HEK293 (cell line): ENCODE measurements at regions not wholly inside any gene's neighbourhood (a gene's known extent, or its start where the extent isn't known, plus 50 kb on each side); places are given as distances from the start of the nearest gene placed in this dataset.

Experiments used
- CTCF ChIA-PET: fragments of 350-600 bp; formaldehyde crosslinking; extraction: SDS; loops from one replicate; lab custom pipeline; 2021; ENCODE audit warnings: antibody characterized with exemption; lab: Yijun Ruan, JAX
- POLR2A ChIA-PET: fragments of 300-600 bp; formaldehyde crosslinking; extraction: SDS; loops from one replicate; lab custom pipeline; 2020; ENCODE audit warnings: antibody characterized with exemption, inconsistent platforms; lab: Yijun Ruan, JAX
- H3K27ac ChIP-seq: fragments of 200-500 bp; sonication (Bioruptor generic); 2 replicates; pipeline ENCODE4 v1.5.1; 2014; ENCODE audit warnings: low read depth, low read length, control low read depth, inconsistent platforms; ENCODE audit errors: extremely low read depth
- H3K36me3 ChIP-seq, 2 experiments: fragments of 200-500 bp in 1 of 2; sonication (Bioruptor generic) in 1 of 2; 1 replicate in 1 of 2; 2 replicates in 1 of 2; pipeline ENCODE4 v1.5.1; 2014 to 2017; ENCODE audit warnings: inconsistent platforms in 2 of 2, low read length in 2 of 2; ENCODE audit not compliant: control insufficient read depth in 2 of 2, insufficient read depth in 1 of 2
- H3K4me1 ChIP-seq: fragments of 200-500 bp; sonication (Bioruptor generic); 2 replicates; pipeline ENCODE4 v1.5.1; 2014; ENCODE audit warnings: mild to moderate bottlenecking, low read length, inconsistent platforms; ENCODE audit not compliant: control insufficient read depth, insufficient read depth
- H3K4me3 ChIP-seq: 2 replicates; pipeline ENCODE4 v1.5.1; 2011; ENCODE audit warnings: low read depth, mild to moderate bottlenecking, control low read depth, low read length, moderate library complexity
- H3K9me3 ChIP-seq: fragments of 200-500 bp; sonication (Bioruptor generic); 2 replicates; pipeline ENCODE4 v1.5.1; 2014; ENCODE audit warnings: low read depth, low read length, inconsistent platforms; ENCODE audit not compliant: control insufficient read depth, insufficient read depth
- EGR2 ChIP-seq: fragments of 450-650 bp; formaldehyde crosslinking; IDR thresholded peaks from 2 replicates; pipeline ENCODE4 v1.5.1; 2016; ENCODE audit warnings: low read depth, missing biosample characterization, missing genetic modification characterization
- KLF16 ChIP-seq: fragments of 450-650 bp; formaldehyde crosslinking; IDR thresholded peaks from 2 replicates; pipeline ENCODE4 v1.5.1; 2017; ENCODE audit warnings: missing biosample characterization, missing genetic modification characterization
- RBAK ChIP-seq: fragments of 450-650 bp; formaldehyde crosslinking; IDR thresholded peaks from 2 replicates; pipeline ENCODE4 v1.5.1; 2016; ENCODE audit warnings: missing biosample characterization, missing genetic modification characterization
- TSHZ1 ChIP-seq: fragments of 450-650 bp; formaldehyde crosslinking; IDR thresholded peaks from 2 replicates; pipeline ENCODE4 v1.5.1; 2016; ENCODE audit warnings: missing biosample characterization, missing genetic modification characterization, borderline replicate concordance
- WT1 ChIP-seq: fragments of 450-650 bp; formaldehyde crosslinking; IDR thresholded peaks from 2 replicates; pipeline ENCODE4 v1.5.1; 2016; ENCODE audit warnings: missing biosample characterization, missing genetic modification characterization
- ZBTB48 ChIP-seq: fragments of 450-650 bp; formaldehyde crosslinking; IDR thresholded peaks from 2 replicates; pipeline ENCODE4 v1.5.1; 2016; ENCODE audit warnings: missing biosample characterization, missing genetic modification characterization
- ZNF140 ChIP-seq: fragments of 450-650 bp; formaldehyde crosslinking; IDR thresholded peaks from 2 replicates; pipeline ENCODE4 v1.5.1; 2016; ENCODE audit warnings: missing biosample characterization, missing genetic modification characterization
- ZNF146 ChIP-seq: fragments of 450-650 bp; formaldehyde crosslinking; IDR thresholded peaks from 2 replicates; pipeline ENCODE4 v1.5.1; 2016; ENCODE audit warnings: missing biosample characterization, missing genetic modification characterization
- ZNF223 ChIP-seq: fragments of 450-650 bp; formaldehyde crosslinking; IDR thresholded peaks from 2 replicates; pipeline ENCODE4 v1.5.1; 2016; ENCODE audit warnings: missing biosample characterization, missing genetic modification characterization
- ZNF341 ChIP-seq: fragments of 450-650 bp; formaldehyde crosslinking; IDR thresholded peaks from 2 replicates; pipeline ENCODE4; 2016; ENCODE audit warnings: low read depth, missing biosample characterization, missing genetic modification characterization
- ZNF366 ChIP-seq: fragments of 450-650 bp; formaldehyde crosslinking; conservative IDR thresholded peaks from 2 replicates; pipeline ENCODE4 v1.5.1; 2016; ENCODE audit warnings: missing biosample characterization, missing genetic modification characterization
- ZNF416 ChIP-seq: fragments of 450-650 bp; formaldehyde crosslinking; IDR thresholded peaks from 2 replicates; pipeline ENCODE4 v1.5.1; 2016; ENCODE audit warnings: missing biosample characterization, missing genetic modification characterization
- ZNF501 ChIP-seq: fragments of 450-650 bp; formaldehyde crosslinking; IDR thresholded peaks from 2 replicates; pipeline ENCODE4 v1.5.1; 2016; ENCODE audit warnings: missing biosample characterization, missing genetic modification characterization
- ZNF513 ChIP-seq: fragments of 450-650 bp; IDR thresholded peaks from 2 replicates; pipeline ENCODE4 v1.5.1; 2018; ENCODE audit warnings: missing biosample characterization, missing genetic modification characterization
- ZNF837 ChIP-seq: fragments of 450-650 bp; formaldehyde crosslinking; IDR thresholded peaks from 2 replicates; pipeline ENCODE4 v1.5.1; 2016; ENCODE audit warnings: missing biosample characterization, missing genetic modification characterization
- TF ChIP-seq, protein P1 (sequence below): fragments of 450-650 bp; formaldehyde crosslinking; IDR thresholded peaks from 2 replicates; pipeline ENCODE4 v1.5.0; 2017; ENCODE audit warnings: missing biosample characterization, missing genetic modification characterization, borderline replicate concordance
- TF ChIP-seq, protein P2 (sequence below): fragments of 450-650 bp; formaldehyde crosslinking; IDR thresholded peaks from 2 replicates; pipeline ENCODE4 v1.5.1; 2017; ENCODE audit warnings: missing biosample characterization, missing genetic modification characterization
- TF ChIP-seq, protein P3 (sequence below): fragments of 450-650 bp; formaldehyde crosslinking; conservative IDR thresholded peaks from 2 replicates; pipeline ENCODE4 v1.5.1; 2016; ENCODE audit warnings: low read depth, missing biosample characterization, missing genetic modification characterization

DNA sequence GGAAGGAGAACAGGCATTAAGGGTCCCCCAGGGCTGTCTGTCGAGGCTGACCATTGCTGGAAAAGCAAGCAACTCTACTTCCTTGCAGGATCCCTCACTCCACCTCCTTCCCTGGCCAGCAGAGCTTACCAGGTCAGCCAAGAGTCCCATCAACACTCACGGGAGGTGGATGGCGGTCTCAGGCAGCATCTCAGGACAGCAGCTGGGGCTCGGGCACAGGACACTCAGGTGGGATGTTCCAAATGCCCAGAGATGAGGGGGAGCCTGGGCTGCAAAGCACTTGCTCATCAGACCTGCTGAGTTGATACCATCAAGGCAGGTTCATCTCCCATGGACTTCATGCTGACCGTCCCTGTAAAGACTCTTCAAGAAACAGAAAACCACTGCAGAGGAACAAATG, 559.8 kb downstream of the NPHP4 start:
- H3K27ac ChIP-seq: no peak overlapping the region
- no peak overlapping the region for H3K4me3 ChIP-seq
- no peak for TF ChIP-seq ZNF416 (tag by site-specific recombination)
- POLR2A ChIA-PET: no interaction called here
- no peaks in the 10 kb centered on the region for H3K9me3 ChIP-seq
- CTCF ChIA-PET: no interaction called here
- H3K36me3 ChIP-seq: no peaks in the 10 kb centered on the region
- no peaks in the 10 kb centered on the region for H3K4me1 ChIP-seq

- Histone ChIP-seq H3K36me3 (no peaks in the 10 kb centered on the region), H3K4me3 (no peak overlapping the region), H3K4me1 (no peaks in the 10 kb centered on the region), H3K27ac (no peak overlapping the region), H3K9me3 (no peaks in the 10 kb centered on the region)
- ChIA-PET CTCF (no interaction called here), POLR2A (no interaction called here)
- no peak for TF ChIP-seq ZNF501
- no peak for TF ChIP-seq ZNF341 (tag by site-specific recombination)
- TF ChIP-seq ZNF837: no peak
- no peak for TF ChIP-seq EGR2
- TF ChIP-seq ZNF140 (tag by site-specific recombination): no peak
- TF ChIP-seq ZNF146 (tag by site-specific recombination): no peak
- no peak for TF ChIP-seq RBAK (tag by site-specific recombination)
- TF ChIP-seq, protein P1, sequence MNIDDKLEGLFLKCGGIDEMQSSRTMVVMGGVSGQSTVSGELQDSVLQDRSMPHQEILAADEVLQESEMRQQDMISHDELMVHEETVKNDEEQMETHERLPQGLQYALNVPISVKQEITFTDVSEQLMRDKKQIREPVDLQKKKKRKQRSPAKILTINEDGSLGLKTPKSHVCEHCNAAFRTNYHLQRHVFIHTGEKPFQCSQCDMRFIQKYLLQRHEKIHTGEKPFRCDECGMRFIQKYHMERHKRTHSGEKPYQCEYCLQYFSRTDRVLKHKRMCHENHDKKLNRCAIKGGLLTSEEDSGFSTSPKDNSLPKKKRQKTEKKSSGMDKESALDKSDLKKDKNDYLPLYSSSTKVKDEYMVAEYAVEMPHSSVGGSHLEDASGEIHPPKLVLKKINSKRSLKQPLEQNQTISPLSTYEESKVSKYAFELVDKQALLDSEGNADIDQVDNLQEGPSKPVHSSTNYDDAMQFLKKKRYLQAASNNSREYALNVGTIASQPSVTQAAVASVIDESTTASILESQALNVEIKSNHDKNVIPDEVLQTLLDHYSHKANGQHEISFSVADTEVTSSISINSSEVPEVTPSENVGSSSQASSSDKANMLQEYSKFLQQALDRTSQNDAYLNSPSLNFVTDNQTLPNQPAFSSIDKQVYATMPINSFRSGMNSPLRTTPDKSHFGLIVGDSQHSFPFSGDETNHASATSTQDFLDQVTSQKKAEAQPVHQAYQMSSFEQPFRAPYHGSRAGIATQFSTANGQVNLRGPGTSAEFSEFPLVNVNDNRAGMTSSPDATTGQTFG (tag by site-specific recombination): no peak
- TF ChIP-seq ZNF366 (tag by site-specific recombination): no peak
- no peak for TF ChIP-seq WT1 (tag by site-specific recombination)
These were observed 561.1 kb downstream of the NPHP4 start for GRCh38 chr1:5430911-5431697.

- TF ChIP-seq ZNF513 (tag by site-specific recombination) (no peak), ZNF223 (tag by site-specific recombination) (no peak), TSHZ1 (no peak), ZBTB48 (tag by site-specific recombination) (no peak), KLF16 (tag by site-specific recombination) (no peak)
- TF ChIP-seq, protein P2, sequence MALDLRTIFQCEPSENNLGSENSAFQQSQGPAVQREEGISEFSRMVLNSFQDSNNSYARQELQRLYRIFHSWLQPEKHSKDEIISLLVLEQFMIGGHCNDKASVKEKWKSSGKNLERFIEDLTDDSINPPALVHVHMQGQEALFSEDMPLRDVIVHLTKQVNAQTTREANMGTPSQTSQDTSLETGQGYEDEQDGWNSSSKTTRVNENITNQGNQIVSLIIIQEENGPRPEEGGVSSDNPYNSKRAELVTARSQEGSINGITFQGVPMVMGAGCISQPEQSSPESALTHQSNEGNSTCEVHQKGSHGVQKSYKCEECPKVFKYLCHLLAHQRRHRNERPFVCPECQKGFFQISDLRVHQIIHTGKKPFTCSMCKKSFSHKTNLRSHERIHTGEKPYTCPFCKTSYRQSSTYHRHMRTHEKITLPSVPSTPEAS (tag by site-specific recombination): no peak
- TF ChIP-seq, protein P3, sequence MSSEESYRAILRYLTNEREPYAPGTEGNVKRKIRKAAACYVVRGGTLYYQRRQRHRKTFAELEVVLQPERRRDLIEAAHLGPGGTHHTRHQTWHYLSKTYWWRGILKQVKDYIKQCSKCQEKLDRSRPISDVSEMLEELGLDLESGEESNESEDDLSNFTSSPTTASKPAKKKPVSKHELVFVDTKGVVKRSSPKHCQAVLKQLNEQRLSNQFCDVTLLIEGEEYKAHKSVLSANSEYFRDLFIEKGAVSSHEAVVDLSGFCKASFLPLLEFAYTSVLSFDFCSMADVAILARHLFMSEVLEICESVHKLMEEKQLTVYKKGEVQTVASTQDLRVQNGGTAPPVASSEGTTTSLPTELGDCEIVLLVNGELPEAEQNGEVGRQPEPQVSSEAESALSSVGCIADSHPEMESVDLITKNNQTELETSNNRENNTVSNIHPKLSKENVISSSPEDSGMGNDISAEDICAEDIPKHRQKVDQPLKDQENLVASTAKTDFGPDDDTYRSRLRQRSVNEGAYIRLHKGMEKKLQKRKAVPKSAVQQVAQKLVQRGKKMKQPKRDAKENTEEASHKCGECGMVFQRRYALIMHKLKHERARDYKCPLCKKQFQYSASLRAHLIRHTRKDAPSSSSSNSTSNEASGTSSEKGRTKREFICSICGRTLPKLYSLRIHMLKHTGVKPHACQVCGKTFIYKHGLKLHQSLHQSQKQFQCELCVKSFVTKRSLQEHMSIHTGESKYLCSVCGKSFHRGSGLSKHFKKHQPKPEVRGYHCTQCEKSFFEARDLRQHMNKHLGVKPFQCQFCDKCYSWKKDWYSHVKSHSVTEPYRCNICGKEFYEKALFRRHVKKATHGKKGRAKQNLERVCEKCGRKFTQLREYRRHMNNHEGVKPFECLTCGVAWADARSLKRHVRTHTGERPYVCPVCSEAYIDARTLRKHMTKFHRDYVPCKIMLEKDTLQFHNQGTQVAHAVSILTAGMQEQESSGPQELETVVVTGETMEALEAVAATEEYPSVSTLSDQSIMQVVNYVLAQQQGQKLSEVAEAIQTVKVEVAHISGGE (tag by site-specific recombination): no peak
- Histone ChIP-seq H3K36me3 (no peaks in the 10 kb centered on the region), H3K4me1 (no peaks in the 10 kb centered on the region), H3K4me3 (no peak overlapping the region), H3K9me3 (no peaks in the 10 kb centered on the region), H3K27ac (no peak overlapping the region)
- ChIA-PET CTCF (no interaction called here), POLR2A (no interaction called here)
These were observed 562.1 kb downstream of the NPHP4 start for GRCh38 chr1:5430136-5430535.
